Epithelial cell of esophagus (primary cell): ENCODE measurements at regions not wholly inside any gene's neighbourhood (a gene's known extent, or its start where the extent isn't known, plus 50 kb on each side); places are given as distances from the start of the nearest gene placed in this dataset.

Experiments
- DNase-seq: peaks from one replicate; pipeline ENCODE4 v3.0.0; 2010; ENCODE audit warnings: low read depth
- H3K4me3 ChIP-seq: 2 replicates; pipeline ENCODE4 v1.5.1; 2011; ENCODE audit warnings: mild to moderate bottlenecking, low read length, control low read depth
- TF ChIP-seq, protein P1 (sequence below): IDR thresholded peaks from 2 replicates; pipeline ENCODE4 v1.5.1; 2011; ENCODE audit warnings: low read depth, mild to moderate bottlenecking, low read length, control low read depth, inconsistent platforms; ENCODE audit not compliant: insufficient read depth; ENCODE audit errors: missing control alignments

- DNase-seq: no peak
- TF ChIP-seq, protein P1, sequence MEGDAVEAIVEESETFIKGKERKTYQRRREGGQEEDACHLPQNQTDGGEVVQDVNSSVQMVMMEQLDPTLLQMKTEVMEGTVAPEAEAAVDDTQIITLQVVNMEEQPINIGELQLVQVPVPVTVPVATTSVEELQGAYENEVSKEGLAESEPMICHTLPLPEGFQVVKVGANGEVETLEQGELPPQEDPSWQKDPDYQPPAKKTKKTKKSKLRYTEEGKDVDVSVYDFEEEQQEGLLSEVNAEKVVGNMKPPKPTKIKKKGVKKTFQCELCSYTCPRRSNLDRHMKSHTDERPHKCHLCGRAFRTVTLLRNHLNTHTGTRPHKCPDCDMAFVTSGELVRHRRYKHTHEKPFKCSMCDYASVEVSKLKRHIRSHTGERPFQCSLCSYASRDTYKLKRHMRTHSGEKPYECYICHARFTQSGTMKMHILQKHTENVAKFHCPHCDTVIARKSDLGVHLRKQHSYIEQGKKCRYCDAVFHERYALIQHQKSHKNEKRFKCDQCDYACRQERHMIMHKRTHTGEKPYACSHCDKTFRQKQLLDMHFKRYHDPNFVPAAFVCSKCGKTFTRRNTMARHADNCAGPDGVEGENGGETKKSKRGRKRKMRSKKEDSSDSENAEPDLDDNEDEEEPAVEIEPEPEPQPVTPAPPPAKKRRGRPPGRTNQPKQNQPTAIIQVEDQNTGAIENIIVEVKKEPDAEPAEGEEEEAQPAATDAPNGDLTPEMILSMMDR: no peak
- H3K4me3 ChIP-seq: no peak overlapping the region
Measured at GRCh38 chr10:29756451-29756850, 121.7 kb upstream of the SVIL start.

GRCh38 chr10:29753283-29753682 is 118.5 kb upstream of the SVIL start:
- no peak overlapping the region for H3K4me3 ChIP-seq
- no peak for DNase-seq
- TF ChIP-seq, protein P1: no peak

DNA sequence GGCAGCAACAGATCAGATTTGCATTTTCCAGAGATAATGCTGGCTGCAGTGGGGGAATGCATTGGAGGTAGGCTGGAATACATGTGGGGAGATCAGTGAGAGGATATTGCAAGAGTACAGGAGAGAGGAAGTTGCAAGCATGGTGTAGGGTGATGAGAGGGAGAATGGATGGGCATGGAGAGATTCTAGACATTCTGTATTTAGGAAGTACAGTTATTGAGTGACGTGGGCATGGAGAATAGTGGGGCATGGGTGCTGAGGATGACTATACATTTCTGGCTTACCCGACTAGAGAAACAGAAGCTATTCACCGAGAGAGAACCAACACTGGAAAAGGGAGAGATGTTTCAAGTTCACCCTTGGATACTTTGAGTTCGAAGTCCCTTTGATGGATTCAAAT is 116.9 kb upstream of the SVIL start:
- no peak overlapping the region for H3K4me3 ChIP-seq
- TF ChIP-seq, protein P1: no peak
- no peak for DNase-seq

DNA sequence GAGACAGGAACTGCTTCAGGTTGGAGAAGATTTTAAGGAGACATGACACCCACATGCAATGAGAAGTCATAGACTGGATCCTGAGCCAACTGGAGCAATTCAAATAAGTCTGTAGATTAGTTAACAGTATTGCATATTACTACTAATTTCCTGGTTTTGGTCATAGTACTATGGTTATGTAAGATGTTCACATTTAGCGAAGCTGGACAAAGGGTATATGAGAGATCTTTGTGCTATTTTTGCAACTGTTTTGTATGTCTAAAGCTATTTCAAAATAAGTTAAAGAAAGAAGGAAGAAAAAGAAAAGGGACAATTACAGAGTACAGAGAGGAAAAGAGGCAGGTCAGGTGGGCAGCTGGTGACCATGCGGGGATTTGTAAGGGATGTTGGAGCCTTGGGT is 116.5 kb upstream of the SVIL start:
- H3K4me3 ChIP-seq: no peak overlapping the region
- no peak for DNase-seq
- TF ChIP-seq, protein P1: no peak

- DNase-seq: no peak
- no peak overlapping the region for H3K4me3 ChIP-seq
- TF ChIP-seq, protein P1: no peak
Measured at GRCh38 chr10:29749150-29749549, 114.4 kb upstream of the SVIL start.

DNA sequence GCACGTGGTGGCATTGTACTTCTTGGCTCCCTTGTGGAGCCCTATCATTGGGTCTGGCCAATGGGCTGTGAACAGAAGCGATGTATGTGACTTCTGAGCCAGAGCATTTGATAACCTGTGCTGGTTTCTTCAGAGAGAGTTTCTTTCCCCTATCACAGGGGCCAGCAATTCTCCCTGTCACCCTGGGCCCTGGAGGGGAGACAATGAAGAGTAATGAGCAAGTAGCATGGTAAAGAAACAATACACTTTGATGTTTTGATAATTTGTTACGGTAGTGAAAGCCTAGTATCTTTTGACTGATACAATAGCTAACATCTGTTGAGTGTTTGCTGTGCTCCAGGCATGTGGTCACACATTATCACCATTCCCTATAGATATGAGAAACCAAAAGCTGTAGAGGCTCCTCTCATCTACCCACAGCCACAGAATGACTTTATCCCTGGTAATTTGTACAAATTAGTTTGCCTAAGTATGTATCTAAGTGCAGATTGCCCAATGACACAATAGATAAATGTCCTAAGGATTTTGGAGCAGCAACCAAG is 113.4 kb upstream of the SVIL start:
- no peak overlapping the region for H3K4me3 ChIP-seq
- TF ChIP-seq, protein P1: no peak
- no peak for DNase-seq

DNA sequence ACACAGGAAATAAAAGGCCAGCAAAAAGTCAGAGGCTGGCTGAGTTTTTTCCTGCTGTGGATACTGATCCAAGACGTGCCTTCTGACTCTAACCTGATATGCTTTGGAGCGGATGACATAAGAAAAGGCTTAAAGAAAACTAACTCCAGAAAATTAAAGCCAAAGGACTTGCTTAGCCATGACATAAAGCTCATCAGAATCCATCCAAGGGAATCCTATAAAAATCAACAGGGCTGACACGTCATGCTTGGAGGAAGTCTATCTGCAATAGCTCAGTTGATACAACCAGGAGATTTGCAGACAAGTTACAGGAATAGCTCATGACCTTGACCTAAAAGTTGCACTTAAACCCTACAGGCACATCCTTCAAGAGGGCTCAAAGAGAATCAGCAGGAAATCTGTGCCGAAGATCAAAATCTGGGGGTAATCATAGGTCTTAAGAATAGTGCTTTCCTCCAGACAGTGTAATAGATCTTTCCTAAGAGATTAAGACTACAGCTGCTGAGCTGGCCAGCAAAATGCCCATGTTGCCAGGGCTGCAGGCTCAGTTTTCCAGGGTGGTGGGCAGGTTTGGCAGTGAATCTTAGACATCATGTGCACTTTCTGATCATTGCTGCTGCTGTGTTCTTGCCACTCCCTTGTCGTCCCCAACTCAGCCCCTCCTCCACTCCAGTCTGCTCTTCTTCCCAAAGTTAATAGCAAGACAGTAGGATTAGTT is 111.5 kb upstream of the SVIL start:
- TF ChIP-seq, protein P1: no peak
- no peak for DNase-seq
- no peak overlapping the region for H3K4me3 ChIP-seq
